SK-N-SH (cell line): ENCODE measurements at regions not wholly inside any gene's neighbourhood (a gene's known extent, or its start where the extent isn't known, plus 50 kb on each side); places are given as distances from the start of the nearest gene placed in this dataset.

Experiments
- CTCF ChIA-PET: fragments of 300-600, 350-600 bp; formaldehyde crosslinking; extraction: SDS; loops from one replicate; lab custom pipeline; 2021; lab: Yijun Ruan, JAX
- POLR2A ChIA-PET: fragments of 350-600 bp; sonication (Branson Sonifier 250); formaldehyde crosslinking; extraction: SDS; loops from one replicate; lab custom pipeline; 2020; ENCODE audit warnings: antibody characterized with exemption, inconsistent platforms; lab: Yijun Ruan, JAX
- DNase-seq: peaks from one replicate; pipeline ENCODE4 v3.0.0; 2012
- H2AFZ ChIP-seq: fragments of 200-600 bp; sonication (generic); 2 replicates; pipeline ENCODE4 v1.8.1; 2016; ENCODE audit warnings: antibody characterized with exemption, mild to moderate bottlenecking, low read depth
- H3F3A ChIP-seq: fragments of 200-600 bp; sonication (generic); replicated peaks from 2 replicates; pipeline ENCODE3; 2016; ENCODE audit warnings: antibody characterized with exemption, mild to moderate bottlenecking; ENCODE audit not compliant: insufficient read depth
- H3K27ac ChIP-seq, 2 experiments: fragments of 200-500 bp in 1 of 2; fragments of 200-600 bp in 1 of 2; sonication (Bioruptor generic) in 1 of 2; sonication (generic), shearing (Covaris generic) in 1 of 2; 2 replicates each; pipeline versions ENCODE4 v1.5.1 to v1.6.1; 2014 to 2016; ENCODE audit warnings: low read depth in 2 of 2, inconsistent platforms in 1 of 2, low read length in 1 of 2, mild to moderate bottlenecking in 1 of 2, mixed read lengths in 1 of 2
- H3K27me3 ChIP-seq: fragments of 200-600 bp; sonication (generic), shearing (Covaris generic); 2 replicates; pipeline ENCODE4 v1.6.1; 2016; ENCODE audit warnings: mixed run types; ENCODE audit not compliant: insufficient read depth
- H3K36me3 ChIP-seq, 2 experiments: fragments of 200-500 bp in 1 of 2; fragments of 200-600 bp in 1 of 2; sonication (Bioruptor generic) in 1 of 2; sonication (generic) in 1 of 2; replicated peaks in 1 of 2; 2 replicates each; pipeline versions ENCODE3 to v1.5.1; 2014 to 2016; ENCODE audit warnings: low read length in 1 of 2, mild to moderate bottlenecking in 1 of 2; ENCODE audit not compliant: insufficient read depth in 2 of 2, control insufficient read depth in 1 of 2
- H3K4me1 ChIP-seq, 2 experiments: fragments of 200-500 bp in 1 of 2; fragments of 200-600 bp in 1 of 2; sonication (Bioruptor generic) in 1 of 2; sonication (generic), shearing (Covaris generic) in 1 of 2; 2 replicates each; pipeline versions ENCODE4 v1.5.1 to v1.6.1; 2014 to 2016; ENCODE audit warnings: low read depth in 1 of 2, low read length in 1 of 2, mixed run types in 1 of 2; ENCODE audit not compliant: insufficient read depth in 2 of 2, control insufficient read depth in 1 of 2
- H3K4me2 ChIP-seq: fragments of 200-600 bp; sonication (generic), shearing (Covaris generic); 2 replicates; pipeline ENCODE4 v1.6.1; 2017; ENCODE audit warnings: mixed run types
- H3K4me3 ChIP-seq, 2 experiments: fragments of 200-500 bp in 1 of 2; fragments of 200-600 bp in 1 of 2; sonication (Bioruptor generic) in 1 of 2; sonication (generic), shearing (Covaris generic) in 1 of 2; 2 replicates each; pipeline versions ENCODE4 v1.5.1 to v1.8.1; 2014 to 2016; ENCODE audit warnings: low read depth in 2 of 2, inconsistent platforms in 1 of 2, low read length in 1 of 2, mild to moderate bottlenecking in 1 of 2, mixed read lengths in 1 of 2, moderate library complexity in 1 of 2
- H3K79me2 ChIP-seq: fragments of 200-600 bp; sonication (generic); 2 replicates; pipeline ENCODE4 v1.8.1; 2017; ENCODE audit warnings: mild to moderate bottlenecking; ENCODE audit not compliant: insufficient read depth
- H3K9ac ChIP-seq: fragments of 200-600 bp; sonication (generic); 2 replicates; pipeline ENCODE4 v1.6.1; 2017; ENCODE audit warnings: mixed run types
- H3K9me2 ChIP-seq: fragments of 200-600 bp; sonication (generic); 2 replicates; pipeline ENCODE4 v1.6.1; 2017; ENCODE audit warnings: mixed run types
- H3K9me3 ChIP-seq: fragments of 200-600 bp; sonication (generic); 2 replicates; pipeline ENCODE4 v1.6.1; 2017; ENCODE audit warnings: mixed run types, mild to moderate bottlenecking, moderate library complexity
- H4K20me1 ChIP-seq: fragments of 200-600 bp; sonication (generic); 2 replicates; pipeline ENCODE4 v1.6.1; 2017; ENCODE audit warnings: mild to moderate bottlenecking, mixed run types; ENCODE audit not compliant: insufficient read depth
- CHD2 ChIP-seq: fragments of 150-350 bp; IDR thresholded peaks from 2 replicates; pipeline ENCODE4 v1.6.1; 2018; ENCODE audit warnings: low read length; ENCODE audit not compliant: partially characterized antibody
- CTCF ChIP-seq: fragments of 200-600 bp; sonication (generic); IDR thresholded peaks from 2 replicates; pipeline ENCODE4 v1.6.1; 2017; ENCODE audit warnings: antibody characterized with exemption, mild to moderate bottlenecking, moderate library complexity
- ELF1 ChIP-seq: IDR thresholded peaks from 2 replicates; pipeline ENCODE4 v1.4.0; 2012
- EZH2phosphoT487 ChIP-seq: fragments of 200-600 bp; sonication (generic); IDR thresholded peaks from 2 replicates; pipeline ENCODE4 v1.6.1; 2017; ENCODE audit warnings: low read depth, mixed run types, mild to moderate bottlenecking, antibody characterized with exemption, moderate library complexity, borderline replicate concordance
- FOSL2 ChIP-seq: IDR thresholded peaks from 2 replicates; pipeline ENCODE4 v1.4.0; 2012; ENCODE audit warnings: low read depth, mild to moderate bottlenecking, moderate library complexity, borderline replicate concordance
- FOXJ3 ChIP-seq: sonication (generic); formaldehyde crosslinking; IDR thresholded peaks from 2 replicates; pipeline ENCODE4 v1.5.1; 2020; ENCODE audit warnings: mild to moderate bottlenecking, missing genetic modification reagents
- GABPA ChIP-seq: IDR thresholded peaks from 2 replicates; pipeline ENCODE4 v1.4.0; 2012; ENCODE audit warnings: low read depth, mild to moderate bottlenecking
- JUND ChIP-seq: IDR thresholded peaks from 2 replicates; pipeline ENCODE4 v1.4.0; 2012
- MAX ChIP-seq: IDR thresholded peaks from 2 replicates; pipeline ENCODE4 v1.4.0; 2012; ENCODE audit warnings: low read depth
- MEF2A ChIP-seq: IDR thresholded peaks from 2 replicates; pipeline ENCODE4 v1.4.0; 2012; ENCODE audit warnings: low read depth, borderline replicate concordance
- NFIC ChIP-seq: IDR thresholded peaks from 2 replicates; pipeline ENCODE4 v1.4.0; 2012; ENCODE audit warnings: borderline replicate concordance
- NRF1 ChIP-seq: IDR thresholded peaks from 2 replicates; pipeline ENCODE4 v1.6.1; 2012; ENCODE audit warnings: low read depth, mild to moderate bottlenecking, low read length
- PBX3 ChIP-seq: IDR thresholded peaks from 2 replicates; pipeline ENCODE4; 2012
- POLR2AphosphoS5 ChIP-seq: IDR thresholded peaks from 2 replicates; pipeline ENCODE4 v1.6.1; 2012; ENCODE audit warnings: low read depth, low read length
- RAD21 ChIP-seq: IDR thresholded peaks from 2 replicates; pipeline ENCODE4 v1.6.1; 2012; ENCODE audit warnings: mild to moderate bottlenecking, low read length
- SIN3A ChIP-seq: IDR thresholded peaks from 2 replicates; pipeline ENCODE4 v1.6.1; 2012; ENCODE audit warnings: low read depth, mild to moderate bottlenecking, low read length, moderate library complexity, borderline replicate concordance
- TCF12 ChIP-seq: IDR thresholded peaks from 2 replicates; pipeline ENCODE4 v1.4.0; 2012
- TEAD4 ChIP-seq: IDR thresholded peaks from 2 replicates; pipeline ENCODE4 v1.4.0; 2012; ENCODE audit warnings: mild to moderate bottlenecking, borderline replicate concordance; ENCODE audit not compliant: insufficient read depth
- USF2 ChIP-seq: fragments of 150-350 bp; IDR thresholded peaks from 2 replicates; pipeline ENCODE4 v1.6.1; 2017; ENCODE audit warnings: antibody characterized with exemption, low read length, low read depth, borderline replicate concordance
- WGBS: methylation state at CpG from one replicate; pipeline ENCODE4 v1.1.6; 2017; ENCODE audit warnings: low lambda C conversion rate; 5-methylcytosine and 5-hydroxymethylcytosine counted together

- H3K9me2 ChIP-seq: no peaks in the 10 kb centered on the region
- H3K27ac ChIP-seq: peak overlapping the region in 1 of 2 experiments; percentile 71; a peak in 2 of 4 replicates
- H3K4me3 ChIP-seq: no peak overlapping the region
- H2AFZ ChIP-seq: no peak overlapping the region
- no peaks in the 10 kb centered on the region for H3K9me3 ChIP-seq
- no peak overlapping the region for H3K9ac ChIP-seq
- peaks cover 0 to 22% of the 10 kb centered on the region in 2 experiments; a peak in 2 of 4 replicates for H3K4me1 ChIP-seq
- CTCF ChIA-PET: interaction anchor here (1.2 to 1.5 kb wide), 2 partner anchors 73 to 370 kb away, joined by 3 to 5 read pairs; no protein-coding TSS in a partner anchor
- no peak for DNase-seq
- no peak overlapping the region for H3K4me2 ChIP-seq
- POLR2A ChIA-PET: no interaction called here
- no peaks in the 10 kb centered on the region for H3K79me2 ChIP-seq
- TF ChIP-seq FOSL2 (peak; percentile 14; the same call in 1 of the 2 replicates), EZH2phosphoT487 (no peak)
- no peaks in the 10 kb centered on the region for H3K27me3 ChIP-seq
- H3F3A ChIP-seq: peaks cover 7% of the 10 kb centered on the region
- no peaks in the 10 kb centered on the region for H4K20me1 ChIP-seq
- H3K36me3 ChIP-seq: no peaks in the 10 kb centered on the region
Observed at GRCh38 chr4:112865443-112865842, 184.0 kb upstream of the ANK2 start.

GRCh38 chr4:112876316-112876715 lies 173.1 kb upstream of the ANK2 start:
- Histone ChIP-seq H3K9ac (no peak overlapping the region), H3K27ac (no peak overlapping the region), H3K9me2 (no peaks in the 10 kb centered on the region), H3K4me1 (no peaks in the 10 kb centered on the region), H4K20me1 (no peaks in the 10 kb centered on the region), H3F3A (no peaks in the 10 kb centered on the region)
- TF ChIP-seq SIN3A (no peak), NFIC (no peak), USF2 (no peak), GABPA (no peak), FOXJ3 (CRISPR knock-in tag) (no peak), JUND (no peak), TEAD4 (no peak), ELF1 (no peak), TCF12 (no peak), EZH2phosphoT487 (no peak), CTCF (no peak), POLR2AphosphoS5 (no peak), RAD21 (no peak), CHD2 (no peak), NRF1 (no peak), PBX3 (no peak), MEF2A (no peak), MAX (no peak)
- TF ChIP-seq, all 33 proteins: peak for 0
- CTCF ChIA-PET: interaction anchor here (0.6 to 1.2 kb wide), 2 partner anchors 67 to 111 kb away, joined by 3 read pairs; no protein-coding TSS in a partner anchor
- Histone ChIP-seq H3K9me3 (no peaks in the 10 kb centered on the region), H3K79me2 (no peaks in the 10 kb centered on the region), H2AFZ (no peak overlapping the region), H3K4me2 (no peak overlapping the region), H3K36me3 (no peaks in the 10 kb centered on the region), H3K4me3 (no peak overlapping the region), H3K27me3 (no peaks in the 10 kb centered on the region)
- no peak for DNase-seq
- POLR2A ChIA-PET: no interaction called here
- 92% methylated on average over 2 of the region's 2 CpGs for WGBS
